HG03457 (cell line): ENCODE measurements at regions not wholly inside any gene's neighbourhood (a gene's known extent, or its start where the extent isn't known, plus 50 kb on each side); places are given as distances from the start of the nearest gene placed in this dataset.
"Not testable (repeated sequence)": the region's sequence is repeated elsewhere in the genome, so short reads cannot be mapped to it uniquely, and the experiment has no call there.

Experiments
- ATAC-seq: cut with Tn5 transposase; IDR thresholded peaks from one replicate; pipeline ENCODE4 v1.9.1; 2021; ENCODE audit warnings: moderate number of reproducible peaks; ENCODE audit not compliant: unreplicated experiment

- ATAC-seq = no peak
Measured at GRCh38 chr10:84007482-84007881, 131.8 kb upstream of the GHITM start.

- ATAC-seq = no peak
Measured at GRCh38 chr10:84008878-84009277, 130.4 kb upstream of the GHITM start.

GRCh38 chr10:84012431-84012830, 126.9 kb upstream of the GHITM start:
- no peak for ATAC-seq

- peak; percentile 97 for ATAC-seq
Measured at GRCh38 chr10:84012831-84013458, 126.4 kb upstream of the GHITM start.

- no peak for ATAC-seq
Measured at GRCh38 chr10:84015877-84016595, 123.3 kb upstream of the GHITM start.

- ATAC-seq = no peak
Measured at GRCh38 chr10:84018826-84019225, 120.5 kb upstream of the GHITM start.

- ATAC-seq = not testable (repeated sequence)
Measured at GRCh38 chr10:84019854-84020458, 119.4 kb upstream of the GHITM start.

- ATAC-seq = no peak
Measured at GRCh38 chr10:84026821-84027257, 112.5 kb upstream of the GHITM start.

GRCh38 chr10:84029840-84030239, 109.5 kb upstream of the GHITM start:
- no peak for ATAC-seq

- no peak for ATAC-seq
Measured at GRCh38 chr10:84038035-84038434, 101.3 kb upstream of the GHITM start.

GRCh38 chr10:84039957-84040356, 99.4 kb upstream of the GHITM start:
- no peak for ATAC-seq

- no peak for ATAC-seq
Measured at GRCh38 chr10:84047258-84048010, 91.9 kb upstream of the GHITM start.

GRCh38 chr10:84049645-84050011, 89.7 kb upstream of the GHITM start:
- ATAC-seq = no peak

- ATAC-seq = no peak
Measured at GRCh38 chr10:84053626-84054025, 85.7 kb upstream of the GHITM start.

GRCh38 chr10:84054743-84055142, 84.6 kb upstream of the GHITM start:
- ATAC-seq = no peak

- no peak for ATAC-seq
Measured at GRCh38 chr10:84059526-84059925, 79.8 kb upstream of the GHITM start.

- no peak for ATAC-seq
Measured at GRCh38 chr10:84063440-84063839, 75.9 kb upstream of the GHITM start.

GRCh38 chr10:84065804-84066601, 73.3 kb upstream of the GHITM start:
- no peak for ATAC-seq

GRCh38 chr10:84074521-84074920, 64.8 kb upstream of the GHITM start:
- no peak for ATAC-seq

- ATAC-seq = no peak
Measured at GRCh38 chr10:84075226-84076046, 63.9 kb upstream of the GHITM start.
